A673 (cell line): ENCODE measurements at regions not wholly inside any gene's neighbourhood (a gene's known extent, or its start where the extent isn't known, plus 50 kb on each side); places are given as distances from the start of the nearest gene placed in this dataset.

ENCODE experiments used
- BruUV-seq: library from RNA; stranded (reverse); fragments of 400-500 nt; replicated peaks from 2 replicates; lab custom pipeline; 2021; lab: Mats Ljungman, UMichigan
- CTCF ChIA-PET: fragments of 300-600 bp; sonication (Branson Sonifier 250); formaldehyde crosslinking; loops from one replicate; lab custom pipeline; 2022; ENCODE audit warnings: antibody characterized with exemption; lab: Charles Lee
- POLR2A ChIA-PET: fragments of 300-600 bp; sonication (Branson Sonifier 250); formaldehyde crosslinking; loops from one replicate; lab custom pipeline; 2022; ENCODE audit warnings: antibody characterized with exemption; ENCODE audit not compliant: low non-redundant PET; lab: Charles Lee
- DNase-seq: peaks from one replicate; pipeline ENCODE4 v3.0.0-alpha.2; 2015; ENCODE audit warnings: low spot score
- H3K27ac ChIP-seq: fragments of 200-600 bp; sonication (generic); 2 replicates; pipeline ENCODE4 v1.5.1; 2016; ENCODE audit warnings: mixed run types, low read depth, mild to moderate bottlenecking, mixed read lengths, antibody characterized with exemption, low read length; ENCODE audit not compliant: poor library complexity, severe bottlenecking
- H3K27me3 ChIP-seq: fragments of 200-600 bp; sonication (generic); replicated peaks from 2 replicates; pipeline ENCODE4 v1.6.1; 2017; ENCODE audit warnings: mixed run types, low read depth, mild to moderate bottlenecking, mixed read lengths, antibody characterized with exemption, low read length; ENCODE audit not compliant: insufficient read depth, poor library complexity
- H3K36me3 ChIP-seq: fragments of 200-600 bp; sonication (generic); 2 replicates; pipeline ENCODE4 v1.6.1; 2016; ENCODE audit warnings: mixed run types, mild to moderate bottlenecking, mixed read lengths, antibody characterized with exemption, low read length; ENCODE audit not compliant: insufficient read depth, poor library complexity, severe bottlenecking
- H3K4me1 ChIP-seq: fragments of 200-600 bp; sonication (generic); 2 replicates; pipeline ENCODE4 v1.6.1; 2017; ENCODE audit warnings: mixed run types, mild to moderate bottlenecking, mixed read lengths, antibody characterized with exemption, low read length; ENCODE audit not compliant: insufficient read depth, poor library complexity, severe bottlenecking
- H3K4me3 ChIP-seq: fragments of 200-600 bp; sonication (generic); 2 replicates; pipeline ENCODE4 v1.5.1; 2016; ENCODE audit warnings: low read depth, mixed run types, mild to moderate bottlenecking, mixed read lengths, low read length; ENCODE audit not compliant: poor library complexity, severe bottlenecking
- H3K9me3 ChIP-seq: fragments of 200-600 bp; sonication (generic); 2 replicates; pipeline ENCODE4 v1.6.1; 2016; ENCODE audit warnings: mixed run types, low read depth, mild to moderate bottlenecking, mixed read lengths, antibody characterized with exemption, low read length; ENCODE audit not compliant: poor library complexity, severe bottlenecking
- EZH2 ChIP-seq: fragments of 200-600 bp; sonication (generic); IDR thresholded peaks from 2 replicates; pipeline ENCODE4 v1.6.1; 2017; ENCODE audit warnings: borderline replicate concordance, low read depth, mild to moderate bottlenecking, mixed read lengths, antibody characterized with exemption, low read length; ENCODE audit not compliant: poor library complexity, severe bottlenecking
- intact Hi-C: fragments of 100-400 bp; cut with micrococcal nuclease; formaldehyde crosslinking; loops from one replicate; pipeline ENCODE4 v1.10.0; 2022; ENCODE audit not compliant: unreplicated experiment
- TF ChIP-seq, protein P1 (sequence below): fragments of 300-800, 200-600 bp; sonication (generic); conservative IDR thresholded peaks from 2 replicates; pipeline ENCODE4 v1.5.1; 2017; ENCODE audit warnings: low read depth, mild to moderate bottlenecking, antibody characterized with exemption, low read length, moderate library complexity, mixed read lengths

DNA sequence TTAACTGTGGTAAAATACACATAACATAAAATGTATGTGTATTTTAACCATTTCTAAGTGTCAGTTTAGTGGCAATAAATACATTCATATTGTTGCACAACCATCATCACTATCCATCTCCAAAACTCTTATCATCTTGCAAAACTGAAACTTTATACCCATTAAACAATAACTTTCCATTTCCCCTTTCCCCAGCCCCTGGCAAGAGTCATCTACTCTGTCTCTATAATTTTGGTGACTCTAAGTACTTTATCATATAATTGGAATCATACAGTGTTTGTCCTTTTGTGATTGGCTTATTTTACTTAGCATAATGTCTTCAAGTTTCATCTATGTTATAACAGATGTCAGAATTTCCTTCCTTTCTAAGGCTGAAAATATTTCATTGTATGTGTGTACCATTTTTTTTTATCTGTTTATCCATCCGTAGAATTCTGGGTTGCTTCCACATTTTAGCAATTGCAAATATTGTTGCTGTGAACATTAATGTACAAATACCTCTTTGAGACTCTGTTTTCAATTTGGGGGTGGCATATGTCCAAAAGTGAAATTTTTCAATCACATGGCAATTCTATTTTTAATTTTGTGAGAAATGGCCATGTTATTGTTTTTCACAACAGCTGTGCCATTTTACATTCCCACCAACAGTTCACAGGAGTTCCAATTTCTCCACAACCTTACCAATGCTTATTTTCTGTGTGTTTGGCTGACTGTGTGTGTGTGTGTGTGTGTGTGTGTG lies 153.9 kb upstream of the GORAB start:
- H3K9me3 ChIP-seq = no peaks in the 10 kb centered on the region
- H3K4me1 ChIP-seq = no peaks in the 10 kb centered on the region
- no peak overlapping the region for H3K4me3 ChIP-seq
- TF ChIP-seq EZH2 = no peak
- TF ChIP-seq, protein P1, sequence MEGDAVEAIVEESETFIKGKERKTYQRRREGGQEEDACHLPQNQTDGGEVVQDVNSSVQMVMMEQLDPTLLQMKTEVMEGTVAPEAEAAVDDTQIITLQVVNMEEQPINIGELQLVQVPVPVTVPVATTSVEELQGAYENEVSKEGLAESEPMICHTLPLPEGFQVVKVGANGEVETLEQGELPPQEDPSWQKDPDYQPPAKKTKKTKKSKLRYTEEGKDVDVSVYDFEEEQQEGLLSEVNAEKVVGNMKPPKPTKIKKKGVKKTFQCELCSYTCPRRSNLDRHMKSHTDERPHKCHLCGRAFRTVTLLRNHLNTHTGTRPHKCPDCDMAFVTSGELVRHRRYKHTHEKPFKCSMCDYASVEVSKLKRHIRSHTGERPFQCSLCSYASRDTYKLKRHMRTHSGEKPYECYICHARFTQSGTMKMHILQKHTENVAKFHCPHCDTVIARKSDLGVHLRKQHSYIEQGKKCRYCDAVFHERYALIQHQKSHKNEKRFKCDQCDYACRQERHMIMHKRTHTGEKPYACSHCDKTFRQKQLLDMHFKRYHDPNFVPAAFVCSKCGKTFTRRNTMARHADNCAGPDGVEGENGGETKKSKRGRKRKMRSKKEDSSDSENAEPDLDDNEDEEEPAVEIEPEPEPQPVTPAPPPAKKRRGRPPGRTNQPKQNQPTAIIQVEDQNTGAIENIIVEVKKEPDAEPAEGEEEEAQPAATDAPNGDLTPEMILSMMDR = no peak
- no TSS peak for BruUV-seq
- DNase-seq = no peak
- H3K36me3 ChIP-seq = no peaks in the 10 kb centered on the region
- intact Hi-C loops = no loop called here
- POLR2A ChIA-PET = no interaction called here
- CTCF ChIA-PET = no interaction called here
- H3K27ac ChIP-seq = no peak overlapping the region
- H3K27me3 ChIP-seq = no peaks in the 10 kb centered on the region

DNA sequence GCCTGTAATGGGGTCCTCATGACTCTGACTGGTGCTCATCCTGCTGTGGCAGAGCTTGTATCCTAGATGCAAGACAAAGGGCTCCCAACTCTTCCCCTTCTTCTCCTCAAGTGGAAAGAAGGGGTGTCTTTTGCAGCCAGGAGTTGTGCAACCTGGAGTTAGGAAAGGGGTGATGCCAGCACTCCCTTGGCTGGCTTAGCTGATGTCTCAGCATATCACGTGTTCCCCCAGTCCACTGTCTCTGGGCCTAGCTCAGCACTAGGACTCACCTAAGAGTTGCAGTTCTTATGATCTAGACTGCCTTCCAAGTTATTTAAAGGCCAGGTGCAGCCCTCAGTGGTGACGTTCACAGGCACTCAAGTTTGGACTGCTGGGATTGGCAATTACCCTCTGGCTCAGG lies 146.2 kb upstream of the GORAB start:
- Histone ChIP-seq H3K4me3 (no peak overlapping the region), H3K27ac (no peak overlapping the region), H3K36me3 (no peaks in the 10 kb centered on the region), H3K27me3 (peaks cover under 1% of the 10 kb centered on the region), H3K9me3 (no peaks in the 10 kb centered on the region), H3K4me1 (no peaks in the 10 kb centered on the region)
- DNase-seq = no peak
- CTCF ChIA-PET = no interaction called here
- POLR2A ChIA-PET = no interaction called here
- TF ChIP-seq EZH2 = no peak
- TF ChIP-seq, protein P1 = no peak
- BruUV-seq = no TSS peak
- intact Hi-C loops = no loop called here

DNA sequence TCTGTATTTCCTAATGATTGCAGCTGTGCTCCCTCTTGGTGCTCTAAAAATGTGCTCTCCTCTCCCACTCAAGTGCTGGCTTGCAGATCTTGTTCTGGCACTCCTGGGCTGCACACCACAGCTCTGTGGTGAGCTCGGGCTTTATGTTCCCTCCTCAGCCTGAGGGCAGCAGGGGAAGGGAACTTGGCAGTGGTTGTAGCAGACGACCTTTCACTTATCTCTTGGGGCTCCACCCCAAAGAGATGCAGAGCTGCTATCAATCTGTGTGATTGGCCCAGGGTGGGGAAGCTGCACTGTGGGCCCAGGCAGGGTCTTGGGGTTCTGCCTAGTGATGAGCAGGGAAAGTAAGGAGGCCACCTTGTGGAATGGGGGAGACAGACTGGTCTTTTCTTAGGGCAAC lies 143.5 kb upstream of the GORAB start:
- TF ChIP-seq, protein P1 = no peak
- no peak for TF ChIP-seq EZH2
- no peak overlapping the region for H3K27ac ChIP-seq
- CTCF ChIA-PET = no interaction called here
- no peak overlapping the region for H3K4me3 ChIP-seq
- POLR2A ChIA-PET = no interaction called here
- intact Hi-C loops = no loop called here
- peaks cover 14% of the 10 kb centered on the region for H3K27me3 ChIP-seq
- H3K9me3 ChIP-seq = no peaks in the 10 kb centered on the region
- DNase-seq = no peak
- H3K36me3 ChIP-seq = no peaks in the 10 kb centered on the region
- no TSS peak for BruUV-seq
- H3K4me1 ChIP-seq = no peaks in the 10 kb centered on the region
